ENCODE measurements at regions not wholly inside any gene's neighbourhood (a gene's known extent, or its start where the extent isn't known, plus 50 kb on each side); places are given as distances from the start of the nearest gene placed in this dataset.

GRCh38 chr2:59223742-59224141 lies 982.6 kb upstream of the FANCL start:
- BruUV-seq (replicated peaks), result no TSS peak
- Histone ChIP-seq H4K20me1 (ENCODE audit: control insufficient read depth, insufficient read depth) (no peaks in the 10 kb centered on the region), H3K27ac (ENCODE audit: control insufficient read depth, insufficient read depth) (no peak overlapping the region), H3K27me3 (replicated peaks in 1 of 2; ENCODE audit: control insufficient read depth in 2 of 2, insufficient read depth in 2 of 2, low read length in 1 of 2) (no peaks in the 10 kb centered on the region), H3K79me2 (ENCODE audit: control insufficient read depth, insufficient read depth, low read length) (no peaks in the 10 kb centered on the region), H2AFZ (ENCODE audit: control insufficient read depth, low read depth, low read length) (no peak overlapping the region), H3K36me3 (ENCODE audit: control insufficient read depth in 2 of 2, insufficient read depth in 2 of 2, low read length in 1 of 2) (no peaks in the 10 kb centered on the region), H3K9me3 (replicated peaks; ENCODE audit: control insufficient read depth, insufficient read depth, low read length) (no peaks in the 10 kb centered on the region), H3K9ac (ENCODE audit: control insufficient read depth, insufficient read depth, low read length) (no peak overlapping the region), H3K4me2 (ENCODE audit: control insufficient read depth, insufficient read depth) (no peak overlapping the region), H3K4me3 (no peak overlapping the region), H3K4me1 (ENCODE audit: control insufficient read depth, insufficient read depth, low read length) (no peaks in the 10 kb centered on the region)
- DNase-seq (ENCODE audit: low read depth, low spot score), result no peak
- RAD21 ChIA-PET (ENCODE audit: unreplicated experiment), result no interaction called here
- no peak for FAIRE-seq
- ATAC-seq, result no peak
- CTCF ChIA-PET, result no interaction called here
- SMC1A ChIA-PET (ENCODE audit: uncharacterized antibody, unreplicated experiment), result no interaction called here
- POLR2A ChIA-PET, result no interaction called here
- TF ChIP-seq WRNIP1 (IDR thresholded peaks at IDR 0.05; ENCODE audit: borderline replicate concordance, low read depth, low read length) (no peak), MTA3 (IDR thresholded peaks at IDR 0.05; ENCODE audit: borderline replicate concordance, low read length) (no peak)
- in situ Hi-C loops (cut with MboI) (no loop called here), intact Hi-C loops (cut with micrococcal nuclease; ENCODE audit: unreplicated experiment) (no loop called here)

GRCh38 chr2:59217360-59217759 lies 976.2 kb upstream of the FANCL start:
- TF ChIP-seq SIN3A (IDR thresholded peaks at IDR 0.05; ENCODE audit: low read depth, low read length), result no peak
- TF ChIP-seq ZNF24 (IDR thresholded peaks at IDR 0.05), result no peak
- no peak for TF ChIP-seq NRF1 (conservative IDR thresholded peaks at IDR 0.05; ENCODE audit: low read depth, low read length)
- TF ChIP-seq, protein P1, sequence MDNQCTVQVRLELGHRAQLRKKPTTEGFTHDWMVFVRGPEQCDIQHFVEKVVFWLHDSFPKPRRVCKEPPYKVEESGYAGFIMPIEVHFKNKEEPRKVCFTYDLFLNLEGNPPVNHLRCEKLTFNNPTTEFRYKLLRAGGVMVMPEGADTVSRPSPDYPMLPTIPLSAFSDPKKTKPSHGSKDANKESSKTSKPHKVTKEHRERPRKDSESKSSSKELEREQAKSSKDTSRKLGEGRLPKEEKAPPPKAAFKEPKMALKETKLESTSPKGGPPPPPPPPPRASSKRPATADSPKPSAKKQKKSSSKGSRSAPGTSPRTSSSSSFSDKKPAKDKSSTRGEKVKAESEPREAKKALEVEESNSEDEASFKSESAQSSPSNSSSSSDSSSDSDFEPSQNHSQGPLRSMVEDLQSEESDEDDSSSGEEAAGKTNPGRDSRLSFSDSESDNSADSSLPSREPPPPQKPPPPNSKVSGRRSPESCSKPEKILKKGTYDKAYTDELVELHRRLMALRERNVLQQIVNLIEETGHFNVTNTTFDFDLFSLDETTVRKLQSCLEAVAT (IDR thresholded peaks at IDR 0.05), result no peak
- H3K79me2 ChIP-seq (ENCODE audit: control insufficient read depth, insufficient read depth, low read length), result no peaks in the 10 kb centered on the region
- H3K27me3 ChIP-seq (replicated peaks in 1 of 2; ENCODE audit: control insufficient read depth in 2 of 2, insufficient read depth in 2 of 2, low read length in 1 of 2), result no peaks in the 10 kb centered on the region
- H3K9me3 ChIP-seq (replicated peaks; ENCODE audit: control insufficient read depth, insufficient read depth, low read length), result no peaks in the 10 kb centered on the region
- H2AFZ ChIP-seq (ENCODE audit: control insufficient read depth, low read depth, low read length), result no peak overlapping the region
- CTCF ChIA-PET, result no interaction called here
- POLR2A ChIA-PET, result no interaction called here
- RAD21 ChIA-PET (ENCODE audit: unreplicated experiment), result no interaction called here
- no peaks in the 10 kb centered on the region for H3K36me3 ChIP-seq (ENCODE audit: control insufficient read depth in 2 of 2, insufficient read depth in 2 of 2, low read length in 1 of 2)
- intact Hi-C loops (cut with micrococcal nuclease; ENCODE audit: unreplicated experiment) (no loop called here), in situ Hi-C loops (cut with MboI) (no loop called here)
- no TSS peak for BruUV-seq (replicated peaks)
- 0% methylated on average over 3 of the region's 3 CpGs for WGBS (ENCODE audit: insufficient coverage, insufficient replicate concordance, low lambda C conversion rate, missing lambda C conversion rate)
- H3K27ac ChIP-seq (ENCODE audit: control insufficient read depth, insufficient read depth), result no peak overlapping the region
- no peak for FAIRE-seq
- H4K20me1 ChIP-seq (ENCODE audit: control insufficient read depth, insufficient read depth), result no peaks in the 10 kb centered on the region
- DNase-seq (ENCODE audit: low read depth, low spot score), result no peak
- no peak overlapping the region for H3K4me2 ChIP-seq (ENCODE audit: control insufficient read depth, insufficient read depth)
- no peak for ATAC-seq
- no peak overlapping the region for H3K4me3 ChIP-seq
- H3K4me1 ChIP-seq (ENCODE audit: control insufficient read depth, insufficient read depth, low read length), result no peaks in the 10 kb centered on the region
- SMC1A ChIA-PET (ENCODE audit: uncharacterized antibody, unreplicated experiment), result interaction anchor here (1.1 kb wide), 1 partner anchor 16 kb away, joined by 3 read pairs; no protein-coding TSS in a partner anchor
- H3K9ac ChIP-seq (ENCODE audit: control insufficient read depth, insufficient read depth, low read length), result no peak overlapping the region

All from GM12878 (cell line).